Endothelial cell of umbilical vein (primary cell): ENCODE measurements at regions not wholly inside any gene's neighbourhood (a gene's known extent, or its start where the extent isn't known, plus 50 kb on each side); places are given as distances from the start of the nearest gene placed in this dataset.

Experiments used
- BruUV-seq: library from RNA; stranded (reverse); fragments of 400-500 nt; replicated peaks from 2 replicates; lab custom pipeline; 2021; lab: Mats Ljungman, UMichigan
- CTCF ChIA-PET: fragments of 300-600, 350-600 bp; sonication (Branson Sonifier 250); formaldehyde crosslinking; loops from one replicate; lab custom pipeline; 2021; ENCODE audit warnings: antibody characterized with exemption, inconsistent platforms; lab: Charles Lee
- POLR2A ChIA-PET: fragments of 300-600, 350-600 bp; sonication (Branson Sonifier 250); formaldehyde crosslinking; loops from one replicate; lab custom pipeline; 2021; ENCODE audit warnings: antibody characterized with exemption, inconsistent platforms; lab: Charles Lee
- DNase-seq: peaks from one replicate; pipeline ENCODE4 v3.0.0-alpha.2; 2011; ENCODE audit warnings: low read depth, low spot score
- FAIRE-seq: peaks from 2 replicates; lab custom pipeline; 2011; peaks lifted over from hg19 to GRCh38; lab: Jason Lieb, UNC
- H2AFZ ChIP-seq: 2 replicates; pipeline ENCODE4 v1.6.0; 2012; ENCODE audit warnings: low read depth, low read length, control low read depth, inconsistent platforms
- H3K27ac ChIP-seq: 2 replicates; pipeline ENCODE4 v1.5.1; 2011; ENCODE audit warnings: low read depth, mild to moderate bottlenecking, control low read depth, low read length, moderate library complexity; ENCODE audit not compliant: insufficient read depth
- H3K27me3 ChIP-seq, 2 experiments: 2 replicates each; pipeline versions ENCODE4 v1.6.0 to v1.6.1; 2011; ENCODE audit warnings: low read length in 2 of 2, mixed read lengths in 1 of 2; ENCODE audit not compliant: control insufficient read depth in 2 of 2, insufficient read depth in 2 of 2
- H3K36me3 ChIP-seq, 2 experiments: 2 replicates in 1 of 2; 3 replicates in 1 of 2; pipeline ENCODE4 v1.5.1; 2011; ENCODE audit warnings: low read length in 2 of 2, mild to moderate bottlenecking in 1 of 2, moderate library complexity in 1 of 2; ENCODE audit not compliant: control insufficient read depth in 2 of 2, insufficient read depth in 2 of 2; ENCODE audit errors: extremely low read depth in 1 of 2
- H3K4me1 ChIP-seq: 3 replicates; pipeline ENCODE4 v1.5.1; 2011; ENCODE audit warnings: mild to moderate bottlenecking, low read length; ENCODE audit not compliant: control insufficient read depth, insufficient read depth; ENCODE audit errors: extremely low read depth
- H3K4me2 ChIP-seq: 2 replicates; pipeline ENCODE4 v1.6.1; 2011; ENCODE audit warnings: low read length, control low read depth, mixed read lengths; ENCODE audit not compliant: insufficient read depth
- H3K4me3 ChIP-seq, 3 experiments: fragments of 200-600 bp in 1 of 3; sonication (generic), shearing (Covaris generic) in 1 of 3; replicated peaks in 1 of 3; 2 replicates each; pipeline ENCODE4 v1.5.1; 2011 to 2016; ENCODE audit warnings: control low read depth in 3 of 3, low read length in 3 of 3, mild to moderate bottlenecking in 2 of 3, inconsistent platforms in 1 of 3, low read depth in 1 of 3, moderate library complexity in 1 of 3; ENCODE audit not compliant: insufficient read depth in 1 of 3
- H3K79me2 ChIP-seq: 2 replicates; pipeline ENCODE4 v1.6.0; 2012; ENCODE audit warnings: low read length, inconsistent platforms; ENCODE audit not compliant: control insufficient read depth, insufficient read depth
- H3K9ac ChIP-seq: replicated peaks from 2 replicates; pipeline ENCODE3; 2011; ENCODE audit warnings: low read length, control low read depth; ENCODE audit not compliant: insufficient read depth; ENCODE audit errors: extremely low read depth
- H3K9me1 ChIP-seq: replicated peaks from 3 replicates; pipeline ENCODE4 v1.6.0; 2011; ENCODE audit warnings: mild to moderate bottlenecking, low read length; ENCODE audit not compliant: control insufficient read depth, insufficient read depth; ENCODE audit errors: extremely low read depth
- H3K9me3 ChIP-seq: replicated peaks from 2 replicates; pipeline ENCODE4 v1.5.1; 2012; ENCODE audit warnings: low read length, inconsistent platforms; ENCODE audit not compliant: control insufficient read depth, insufficient read depth
- H4K20me1 ChIP-seq: replicated peaks from 2 replicates; pipeline ENCODE3; 2011; ENCODE audit warnings: mild to moderate bottlenecking, low read length; ENCODE audit not compliant: control insufficient read depth, insufficient read depth; ENCODE audit errors: extremely low read depth
- EZH2 ChIP-seq: IDR thresholded peaks from 2 replicates; pipeline ENCODE4 v1.6.1; 2012; ENCODE audit warnings: borderline replicate concordance, low read depth, mild to moderate bottlenecking, moderate library complexity, low read length, inconsistent platforms; ENCODE audit not compliant: severe bottlenecking
- MYC ChIP-seq: IDR thresholded peaks from one replicate; pipeline ENCODE4 v1.6.1; 2011; ENCODE audit warnings: mild to moderate bottlenecking, low read depth, low read length
- POLR2A ChIP-seq: IDR thresholded peaks from 2 replicates; pipeline ENCODE4 v1.6.1; 2012; ENCODE audit warnings: low read depth, mild to moderate bottlenecking, control low read depth, low read length
- POLR2AphosphoS5 ChIP-seq: IDR thresholded peaks from 2 replicates; pipeline ENCODE4 v1.6.1; 2012; ENCODE audit warnings: low read depth, mild to moderate bottlenecking, control low read depth, low read length, moderate library complexity; ENCODE audit not compliant: insufficient read depth
- dilution Hi-C: fragments of 300-500 bp; cut with MboI; formaldehyde crosslinking; loops from one replicate; pipeline ENCODE4 v1.15.0; 2019; ENCODE audit warnings: low sequenced_read_pairs; ENCODE audit not compliant: extremely low pct_ligation_motif_present
- intact Hi-C: fragments of 100-400 bp; cut with micrococcal nuclease; formaldehyde crosslinking; loops from one replicate; pipeline ENCODE4 v1.10.0; 2022

DNA sequence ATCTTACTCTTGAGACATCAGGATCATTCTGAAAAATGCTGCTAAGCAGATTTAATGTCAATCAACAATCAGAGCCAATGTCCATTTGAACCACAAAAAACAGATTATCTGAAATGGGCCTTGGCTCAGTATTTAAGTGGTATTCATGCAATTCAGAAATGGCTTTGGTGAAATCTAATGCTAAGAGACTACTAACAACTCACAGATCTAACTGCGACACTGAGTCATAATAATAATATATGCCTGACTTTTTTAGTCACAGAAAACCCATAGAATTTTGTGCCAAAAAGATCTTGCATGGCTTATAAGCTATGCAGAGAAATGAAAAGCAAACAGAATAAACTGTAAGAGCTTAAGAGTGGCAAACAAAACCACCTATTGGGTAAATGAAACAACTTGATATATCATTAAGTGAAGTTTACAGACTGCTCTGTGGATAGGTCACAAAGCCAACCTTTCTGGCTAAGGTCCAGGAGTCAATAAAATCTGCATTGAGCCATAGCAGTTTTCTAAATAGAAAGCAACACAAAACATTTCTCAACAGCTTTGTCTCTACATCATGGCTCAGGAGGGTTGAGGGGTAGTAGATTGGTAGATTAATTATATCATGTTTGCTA, 234.3 kb downstream of the LRATD1 start:
- H3K9me3 ChIP-seq: peaks cover 4% of the 10 kb centered on the region
- no peak overlapping the region for H3K27ac ChIP-seq
- FAIRE-seq (no peak), DNase-seq (no peak)
- dilution Hi-C loops (no loop called here), intact Hi-C loops (no loop called here)
- no peaks in the 10 kb centered on the region for H3K27me3 ChIP-seq
- H4K20me1 ChIP-seq: no peaks in the 10 kb centered on the region
- H3K4me2 ChIP-seq: no peak overlapping the region
- ChIA-PET CTCF (no interaction called here), POLR2A (no interaction called here)
- no TSS peak for BruUV-seq
- H3K79me2 ChIP-seq: no peaks in the 10 kb centered on the region
- TF ChIP-seq POLR2AphosphoS5: no peak
- H3K4me1 ChIP-seq: no peaks in the 10 kb centered on the region
- no peaks in the 10 kb centered on the region for H3K9me1 ChIP-seq
- H2AFZ ChIP-seq: no peak overlapping the region
- no peak overlapping the region for H3K4me3 ChIP-seq
- no peaks in the 10 kb centered on the region for H3K36me3 ChIP-seq
- no peak overlapping the region for H3K9ac ChIP-seq

DNA sequence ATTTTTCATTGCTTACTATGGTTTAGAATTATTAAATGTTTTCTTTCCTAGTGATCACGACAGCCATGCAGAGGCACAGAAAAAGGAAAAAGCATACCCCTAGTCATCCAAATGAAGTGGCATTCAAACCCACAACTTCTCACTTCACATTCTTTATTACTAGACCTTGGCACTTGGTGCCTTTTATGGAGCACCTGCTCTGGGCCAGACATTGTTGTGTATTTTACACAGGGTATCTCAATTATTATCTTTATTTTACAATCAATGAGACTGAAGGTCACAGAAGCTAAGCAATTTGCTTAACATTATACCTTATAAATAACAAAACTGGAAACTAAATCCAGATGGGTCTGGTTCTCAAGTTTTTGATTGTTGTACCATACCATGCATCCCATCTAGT, 235.3 kb downstream of the LRATD1 start:
- Histone ChIP-seq H3K36me3 (no peaks in the 10 kb centered on the region), H3K27ac (no peak overlapping the region), H3K9ac (no peak overlapping the region), H3K4me1 (no peaks in the 10 kb centered on the region), H3K79me2 (no peaks in the 10 kb centered on the region), H2AFZ (no peak overlapping the region), H3K4me2 (no peak overlapping the region), H3K9me1 (no peaks in the 10 kb centered on the region), H4K20me1 (no peaks in the 10 kb centered on the region), H3K9me3 (peaks cover 4% of the 10 kb centered on the region), H3K27me3 (no peaks in the 10 kb centered on the region), H3K4me3 (no peak overlapping the region)
- FAIRE-seq: no peak
- BruUV-seq: no TSS peak
- TF ChIP-seq MYC (no peak), POLR2AphosphoS5 (no peak), POLR2A (no peak), EZH2 (no peak)
- CTCF ChIA-PET: no interaction called here
- dilution Hi-C loops (no loop called here), intact Hi-C loops (no loop called here)
- POLR2A ChIA-PET: no interaction called here
- DNase-seq: no peak
